OCI-LY3 (cell line): ENCODE measurements at regions not wholly inside any gene's neighbourhood (a gene's known extent, or its start where the extent isn't known, plus 50 kb on each side); places are given as distances from the start of the nearest gene placed in this dataset.

Experiments used
- H2AFZ ChIP-seq: fragments of 200-600, 300-600 bp; shearing (Covaris generic); 2 replicates; pipeline ENCODE4 v1.6.0; 2014; ENCODE audit warnings: antibody characterized with exemption, low read depth, low read length
- H3K27ac ChIP-seq: fragments of 200-600, 300-600 bp; sonication (generic); 2 replicates; pipeline ENCODE4 v1.5.1; 2014; ENCODE audit warnings: mild to moderate bottlenecking, low read length, moderate library complexity, mixed read lengths
- H3K27me3 ChIP-seq: fragments of 200-600, 300-600 bp; sonication (generic); 2 replicates; pipeline ENCODE4 v1.6.1; 2014; ENCODE audit warnings: low read depth, low read length, mixed read lengths
- H3K36me3 ChIP-seq: fragments of 200-600, 300-600 bp; sonication (generic); replicated peaks from 2 replicates; pipeline ENCODE3; 2014; ENCODE audit warnings: low read depth, low read length, mixed read lengths
- H3K4me1 ChIP-seq: fragments of 300-600, 200-600 bp; sonication (generic); 2 replicates; pipeline ENCODE4 v1.6.1; 2014; ENCODE audit warnings: low read length, mixed read lengths
- H3K4me2 ChIP-seq: fragments of 200-600, 300-600 bp; sonication (generic); 2 replicates; pipeline ENCODE4 v1.6.1; 2014; ENCODE audit warnings: low read length, mixed read lengths
- H3K4me3 ChIP-seq: fragments of 300-600, 200-600 bp; sonication (generic); 2 replicates; pipeline ENCODE4 v1.5.1; 2014; ENCODE audit warnings: antibody characterized with exemption, mild to moderate bottlenecking, low read length, moderate library complexity
- H3K79me2 ChIP-seq: fragments of 300-600, 200-600 bp; shearing (Covaris generic); 2 replicates; pipeline ENCODE4 v1.6.1; 2014; ENCODE audit warnings: mild to moderate bottlenecking, low read length, mixed read lengths
- H3K9ac ChIP-seq: fragments of 300-600, 200-600 bp; shearing (Covaris generic); 2 replicates; pipeline ENCODE4 v1.6.0; 2014; ENCODE audit warnings: mild to moderate bottlenecking, low read length, moderate library complexity
- H3K9me3 ChIP-seq: fragments of 200-600, 300-600 bp; shearing (Covaris generic); 2 replicates; pipeline ENCODE4 v1.6.1; 2014; ENCODE audit warnings: low read length, mixed read lengths; ENCODE audit not compliant: insufficient read depth
- H4K20me1 ChIP-seq: fragments of 200-600, 300-600 bp; sonication (generic); 2 replicates; pipeline ENCODE4 v1.6.1; 2016; ENCODE audit warnings: low read length, mixed read lengths; ENCODE audit not compliant: insufficient read depth
- EZH2phosphoT487 ChIP-seq: fragments of 200-600 bp; shearing (Covaris generic); IDR thresholded peaks from 2 replicates; pipeline ENCODE4 v1.6.1; 2018; ENCODE audit warnings: antibody characterized with exemption, mixed run types, low read depth
- TF ChIP-seq, protein P1 (sequence below): fragments of 200-600, 300-600 bp; sonication (generic); IDR thresholded peaks from 2 replicates; pipeline ENCODE4 v1.5.1; 2014; ENCODE audit warnings: antibody characterized with exemption, low read length, low read depth

DNA sequence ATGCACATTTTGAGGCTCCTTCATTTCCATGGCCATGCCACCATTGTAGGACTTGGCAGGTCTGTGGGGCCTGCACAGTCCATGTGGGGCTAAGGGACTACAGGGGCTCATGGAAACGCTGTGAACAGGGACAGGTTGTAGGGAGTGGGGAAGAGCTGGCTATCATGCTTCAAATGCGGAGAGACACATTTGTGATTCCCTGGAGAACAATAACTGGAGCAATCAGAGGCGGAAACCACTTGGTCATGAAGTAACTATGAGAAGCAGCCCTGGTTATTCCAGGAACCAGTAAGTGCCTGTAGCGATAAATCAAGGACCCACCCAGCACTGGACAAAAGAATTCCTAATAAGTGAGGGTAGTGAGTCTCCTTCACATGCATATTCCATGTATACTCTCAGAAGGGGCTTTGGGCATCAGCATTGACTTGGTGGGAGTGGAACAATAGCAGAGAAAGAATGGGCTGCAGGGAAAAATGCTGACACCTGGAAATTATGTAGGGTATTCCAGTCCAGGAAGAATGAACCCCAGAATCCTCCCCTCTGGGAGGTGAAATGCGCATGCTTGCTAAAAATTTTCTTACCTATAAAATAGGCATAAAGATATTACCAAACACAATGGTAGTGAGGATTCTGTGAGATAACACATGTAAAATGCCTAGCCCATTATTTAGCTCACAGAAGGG is 251.4 kb upstream of the ROPN1 start:
- Histone ChIP-seq H3K27me3 (peaks cover 20% of the 10 kb centered on the region), H3K4me2 (no peak overlapping the region), H4K20me1 (no peaks in the 10 kb centered on the region), H3K4me3 (no peak overlapping the region), H3K9ac (no peak overlapping the region), H2AFZ (no peak overlapping the region), H3K36me3 (no peaks in the 10 kb centered on the region), H3K27ac (no peak overlapping the region), H3K4me1 (no peaks in the 10 kb centered on the region), H3K9me3 (no peaks in the 10 kb centered on the region), H3K79me2 (no peaks in the 10 kb centered on the region)
- TF ChIP-seq EZH2phosphoT487, result no peak
- TF ChIP-seq, protein P1, sequence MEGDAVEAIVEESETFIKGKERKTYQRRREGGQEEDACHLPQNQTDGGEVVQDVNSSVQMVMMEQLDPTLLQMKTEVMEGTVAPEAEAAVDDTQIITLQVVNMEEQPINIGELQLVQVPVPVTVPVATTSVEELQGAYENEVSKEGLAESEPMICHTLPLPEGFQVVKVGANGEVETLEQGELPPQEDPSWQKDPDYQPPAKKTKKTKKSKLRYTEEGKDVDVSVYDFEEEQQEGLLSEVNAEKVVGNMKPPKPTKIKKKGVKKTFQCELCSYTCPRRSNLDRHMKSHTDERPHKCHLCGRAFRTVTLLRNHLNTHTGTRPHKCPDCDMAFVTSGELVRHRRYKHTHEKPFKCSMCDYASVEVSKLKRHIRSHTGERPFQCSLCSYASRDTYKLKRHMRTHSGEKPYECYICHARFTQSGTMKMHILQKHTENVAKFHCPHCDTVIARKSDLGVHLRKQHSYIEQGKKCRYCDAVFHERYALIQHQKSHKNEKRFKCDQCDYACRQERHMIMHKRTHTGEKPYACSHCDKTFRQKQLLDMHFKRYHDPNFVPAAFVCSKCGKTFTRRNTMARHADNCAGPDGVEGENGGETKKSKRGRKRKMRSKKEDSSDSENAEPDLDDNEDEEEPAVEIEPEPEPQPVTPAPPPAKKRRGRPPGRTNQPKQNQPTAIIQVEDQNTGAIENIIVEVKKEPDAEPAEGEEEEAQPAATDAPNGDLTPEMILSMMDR, result no peak

- no peak overlapping the region for H3K4me3 ChIP-seq
- no peak overlapping the region for H3K27ac ChIP-seq
- no peaks in the 10 kb centered on the region for H3K79me2 ChIP-seq
- no peaks in the 10 kb centered on the region for H4K20me1 ChIP-seq
- TF ChIP-seq EZH2phosphoT487, result no peak
- TF ChIP-seq, protein P1, result no peak
- H3K4me1 ChIP-seq, result no peaks in the 10 kb centered on the region
- peaks cover 43% of the 10 kb centered on the region for H3K27me3 ChIP-seq
- H2AFZ ChIP-seq, result no peak overlapping the region
- no peak overlapping the region for H3K9ac ChIP-seq
- H3K4me2 ChIP-seq, result no peak overlapping the region
- no peaks in the 10 kb centered on the region for H3K9me3 ChIP-seq
- H3K36me3 ChIP-seq, result no peaks in the 10 kb centered on the region
Observed at GRCh38 chr3:124246376-124246775, 254.5 kb upstream of the ROPN1 start.

GRCh38 chr3:124246949-124247348 is 255.0 kb upstream of the ROPN1 start:
- Histone ChIP-seq H3K4me1 (no peaks in the 10 kb centered on the region), H3K36me3 (no peaks in the 10 kb centered on the region), H3K9me3 (no peaks in the 10 kb centered on the region), H4K20me1 (no peaks in the 10 kb centered on the region), H3K4me2 (no peak overlapping the region), H3K9ac (no peak overlapping the region), H3K27me3 (peaks cover 39% of the 10 kb centered on the region), H2AFZ (no peak overlapping the region), H3K4me3 (no peak overlapping the region), H3K79me2 (no peaks in the 10 kb centered on the region), H3K27ac (no peak overlapping the region)
- TF ChIP-seq, protein P1, result peak; percentile 66
- TF ChIP-seq EZH2phosphoT487, result no peak

- Histone ChIP-seq H3K27ac (no peak overlapping the region), H3K4me1 (no peaks in the 10 kb centered on the region), H3K4me2 (no peak overlapping the region), H3K27me3 (peaks cover 50% of the 10 kb centered on the region), H4K20me1 (no peaks in the 10 kb centered on the region), H3K4me3 (no peak overlapping the region), H3K36me3 (no peaks in the 10 kb centered on the region), H3K9me3 (no peaks in the 10 kb centered on the region), H2AFZ (no peak overlapping the region), H3K9ac (no peak overlapping the region), H3K79me2 (no peaks in the 10 kb centered on the region)
- TF ChIP-seq, protein P1, result no peak
- no peak for TF ChIP-seq EZH2phosphoT487
Observed at GRCh38 chr3:124248471-124249028, 256.6 kb upstream of the ROPN1 start.
